B cell (primary cell): ENCODE measurements at regions not wholly inside any gene's neighbourhood (a gene's known extent, or its start where the extent isn't known, plus 50 kb on each side); places are given as distances from the start of the nearest gene placed in this dataset.

Source experiments
- EZH2 ChIP-seq: IDR thresholded peaks from 2 replicates; pipeline ENCODE4 v1.6.1; 2012; ENCODE audit warnings: borderline replicate concordance, low read depth, mild to moderate bottlenecking, moderate library complexity, low read length; ENCODE audit not compliant: insufficient read depth, poor library complexity, severe bottlenecking
- TF ChIP-seq, protein P1 (sequence below): fragments of 200-600 bp; IDR thresholded peaks from one replicate; pipeline ENCODE4 v1.8.0; 2022; ENCODE audit warnings: antibody characterized with exemption, mild to moderate bottlenecking

DNA sequence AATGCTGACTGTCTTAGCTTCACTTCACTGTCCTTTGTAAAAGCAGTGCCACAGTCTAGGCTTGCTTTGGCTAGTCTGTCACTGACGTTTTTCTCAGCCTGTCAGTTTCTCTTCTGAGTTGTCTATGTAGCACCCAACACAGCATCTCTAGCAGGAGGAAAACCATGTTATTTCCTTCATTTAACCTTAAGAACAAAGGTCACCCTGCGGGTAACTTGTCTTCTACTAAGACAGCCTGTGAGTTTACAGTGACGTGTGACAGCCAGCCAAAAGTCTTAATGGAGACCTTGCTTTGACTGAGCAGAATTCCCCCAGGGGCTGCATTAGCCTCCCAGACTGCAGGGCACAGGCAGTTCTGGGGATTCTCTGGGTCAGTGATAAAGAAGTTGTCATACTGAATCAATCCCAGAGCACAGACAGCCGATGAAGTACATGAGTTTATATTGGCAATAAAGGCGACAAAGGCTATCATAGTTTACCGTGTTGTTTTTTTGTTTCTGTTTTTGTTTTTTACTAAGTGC lies 296.0 kb upstream of the KIAA1217 start:
- TF ChIP-seq, protein P1, sequence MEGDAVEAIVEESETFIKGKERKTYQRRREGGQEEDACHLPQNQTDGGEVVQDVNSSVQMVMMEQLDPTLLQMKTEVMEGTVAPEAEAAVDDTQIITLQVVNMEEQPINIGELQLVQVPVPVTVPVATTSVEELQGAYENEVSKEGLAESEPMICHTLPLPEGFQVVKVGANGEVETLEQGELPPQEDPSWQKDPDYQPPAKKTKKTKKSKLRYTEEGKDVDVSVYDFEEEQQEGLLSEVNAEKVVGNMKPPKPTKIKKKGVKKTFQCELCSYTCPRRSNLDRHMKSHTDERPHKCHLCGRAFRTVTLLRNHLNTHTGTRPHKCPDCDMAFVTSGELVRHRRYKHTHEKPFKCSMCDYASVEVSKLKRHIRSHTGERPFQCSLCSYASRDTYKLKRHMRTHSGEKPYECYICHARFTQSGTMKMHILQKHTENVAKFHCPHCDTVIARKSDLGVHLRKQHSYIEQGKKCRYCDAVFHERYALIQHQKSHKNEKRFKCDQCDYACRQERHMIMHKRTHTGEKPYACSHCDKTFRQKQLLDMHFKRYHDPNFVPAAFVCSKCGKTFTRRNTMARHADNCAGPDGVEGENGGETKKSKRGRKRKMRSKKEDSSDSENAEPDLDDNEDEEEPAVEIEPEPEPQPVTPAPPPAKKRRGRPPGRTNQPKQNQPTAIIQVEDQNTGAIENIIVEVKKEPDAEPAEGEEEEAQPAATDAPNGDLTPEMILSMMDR: no peak
- TF ChIP-seq EZH2: no peak
